ENCODE measurements at regions not wholly inside any gene's neighbourhood (a gene's known extent, or its start where the extent isn't known, plus 50 kb on each side); places are given as distances from the start of the nearest gene placed in this dataset.

- DNase-seq (ENCODE audit: low read depth) = no peak
Measured at GRCh38 chr3:54021071-54021470, 101.3 kb upstream of the CACNA2D3 start.

GRCh38 chr3:54020436-54020835 is 101.9 kb upstream of the CACNA2D3 start:
- DNase-seq (ENCODE audit: low read depth) = no peak

DNA sequence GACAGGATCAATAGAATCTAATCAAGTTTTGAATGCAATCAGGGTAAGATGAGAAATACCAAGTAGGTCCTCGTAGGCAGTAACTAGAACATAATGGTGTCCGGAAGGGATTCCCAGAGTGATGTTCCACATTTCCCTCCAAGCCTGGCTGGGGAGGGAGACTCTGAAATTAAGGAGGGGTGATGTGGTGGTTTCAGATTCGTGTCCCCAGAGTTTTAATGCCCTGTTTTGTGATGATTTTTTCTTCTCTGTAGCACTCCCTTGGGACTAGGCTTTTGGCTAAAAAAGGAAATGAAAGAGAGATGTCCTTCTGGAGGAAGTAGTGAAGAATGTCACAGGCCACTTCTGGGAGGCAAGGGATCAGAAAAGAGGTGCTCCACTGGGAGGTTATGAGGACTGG is 108.3 kb upstream of the CACNA2D3 start:
- DNase-seq (ENCODE audit: low read depth) = no peak

GRCh38 chr3:54008744-54009143 is 113.6 kb upstream of the CACNA2D3 start:
- no peak for DNase-seq (ENCODE audit: low read depth)

- DNase-seq (ENCODE audit: low read depth) = no peak
Measured at GRCh38 chr3:54008099-54008498, 114.3 kb upstream of the CACNA2D3 start.

DNA sequence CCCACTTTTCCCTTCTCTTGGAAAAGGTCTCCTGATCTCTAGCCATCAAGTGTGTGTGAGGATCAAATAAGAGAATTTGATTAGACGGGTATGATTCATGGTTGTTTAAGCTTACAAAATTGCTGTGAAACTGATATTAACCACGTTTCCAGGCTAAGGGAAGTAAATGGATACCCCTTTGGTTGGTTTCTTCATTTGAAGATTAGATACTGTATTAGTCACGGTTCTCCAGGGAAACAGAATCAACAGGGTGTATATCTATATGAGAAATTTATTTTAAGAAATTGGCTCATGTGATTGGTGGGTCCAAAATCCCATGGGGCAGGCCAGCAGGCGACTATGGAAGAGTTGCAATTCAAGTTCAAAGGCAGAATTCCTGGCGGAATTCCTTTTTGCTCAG is 112.7 kb upstream of the SELENOK start:
- DNase-seq (ENCODE audit: low read depth) = no peak

GRCh38 chr3:54003136-54003535 is 111.5 kb upstream of the SELENOK start:
- DNase-seq (ENCODE audit: low read depth) = no peak

DNA sequence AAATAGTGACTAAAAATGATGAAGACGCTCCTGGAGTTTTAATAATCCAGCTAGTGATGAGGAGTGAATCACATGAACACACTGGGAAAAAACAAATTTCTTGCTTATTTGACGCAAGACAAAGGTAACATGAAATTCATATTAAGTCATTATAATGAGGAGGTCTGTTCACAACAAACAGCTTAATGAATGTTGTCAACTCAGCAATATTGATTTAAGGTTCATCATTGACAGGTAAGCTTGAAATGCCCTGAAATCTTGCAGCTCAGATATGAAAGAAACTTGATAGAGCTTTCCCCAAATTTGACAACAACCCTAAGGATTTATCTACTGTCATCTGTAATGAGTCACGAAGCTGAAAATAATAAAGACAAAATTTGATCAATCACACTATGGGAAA is 108.1 kb upstream of the SELENOK start:
- no peak for DNase-seq (ENCODE audit: low read depth)

DNA sequence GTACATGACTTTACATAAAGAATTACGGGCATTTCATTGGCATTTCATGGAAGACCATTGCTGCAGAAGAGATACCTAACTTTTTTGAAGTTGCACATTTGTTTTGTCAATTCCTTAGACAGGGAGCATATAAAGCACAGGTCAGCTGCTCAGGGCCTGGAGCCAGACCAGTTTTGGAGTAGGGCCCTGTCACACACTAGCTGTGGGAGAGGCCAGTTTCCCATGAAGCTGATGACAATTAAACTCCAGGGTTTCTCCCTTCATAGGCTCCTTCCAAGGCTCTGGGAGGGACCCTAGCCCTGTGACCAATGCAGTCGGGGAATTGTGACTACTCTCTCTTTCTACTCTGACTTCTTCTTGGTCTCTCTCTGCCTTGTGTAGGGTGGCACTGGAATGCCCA is 107.3 kb upstream of the SELENOK start:
- no peak for DNase-seq (ENCODE audit: low read depth)

GRCh38 chr3:53997476-53997875 is 105.8 kb upstream of the SELENOK start:
- no peak for DNase-seq (ENCODE audit: low read depth)

DNA sequence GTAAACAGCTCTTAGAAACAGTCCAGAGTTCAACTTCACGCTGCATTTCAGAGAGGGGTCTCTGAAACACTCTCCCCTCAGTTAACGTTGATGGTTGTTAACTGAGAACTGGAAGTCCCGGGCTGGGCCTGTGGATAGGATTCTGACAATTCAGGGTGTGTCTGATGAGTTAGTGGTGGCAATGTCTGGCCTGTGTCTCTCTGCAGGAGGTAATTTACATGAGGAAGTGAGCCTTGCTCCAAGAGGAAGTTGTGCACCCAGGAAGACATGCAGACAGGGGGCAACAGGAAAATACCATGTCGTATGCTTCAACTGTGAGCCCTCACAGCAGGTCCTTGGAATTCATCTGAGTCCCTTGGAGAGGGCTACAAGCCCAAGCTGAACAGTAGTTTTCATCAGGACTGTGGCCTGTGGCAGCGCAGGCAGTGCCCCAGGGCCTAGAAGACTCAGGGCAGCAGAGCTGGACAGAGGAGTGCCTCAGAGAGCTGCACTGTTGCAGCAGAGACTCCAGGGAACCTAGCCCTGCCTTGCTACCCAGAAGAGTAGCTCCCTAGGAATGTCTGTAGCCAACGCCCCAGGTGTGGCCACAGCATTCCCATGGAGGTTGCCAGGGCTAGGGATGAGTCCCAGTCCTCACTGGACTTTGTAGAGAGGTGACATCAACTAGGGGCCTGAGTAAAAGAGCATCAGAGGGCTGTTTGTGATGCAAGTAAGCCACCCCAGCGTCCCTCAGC is 104.6 kb upstream of the SELENOK start:
- no peak for DNase-seq (ENCODE audit: low read depth)

DNA sequence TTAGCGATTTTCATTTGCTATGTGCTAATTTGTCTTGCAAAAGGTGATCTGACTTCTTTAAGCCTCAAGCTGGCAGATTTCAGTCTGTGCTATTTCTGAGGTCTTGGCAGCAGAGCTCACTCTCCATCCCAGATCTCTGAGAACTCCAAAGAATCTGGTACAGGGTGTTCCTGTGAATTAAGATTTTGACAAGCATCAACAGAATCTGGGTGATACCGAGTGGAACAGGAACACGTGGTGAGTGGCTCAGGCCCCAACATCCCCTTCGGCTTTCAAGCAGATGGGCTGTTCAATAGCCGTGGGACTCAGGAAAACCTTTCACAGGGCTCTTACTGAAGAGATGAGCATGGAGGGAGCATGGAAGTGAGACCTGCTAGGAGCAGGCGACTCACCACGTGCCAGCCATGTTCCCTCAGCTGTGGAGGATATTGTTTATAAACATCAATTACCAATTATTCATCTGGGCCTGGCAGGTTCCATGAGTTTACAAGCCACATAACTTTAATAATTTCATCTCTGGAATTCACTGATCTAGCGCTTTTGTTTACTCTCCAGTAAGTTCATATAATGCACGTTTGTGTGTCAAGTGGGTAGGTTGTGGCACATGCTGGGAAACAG is 103.4 kb upstream of the SELENOK start:
- DNase-seq (ENCODE audit: low read depth) = no peak

DNA sequence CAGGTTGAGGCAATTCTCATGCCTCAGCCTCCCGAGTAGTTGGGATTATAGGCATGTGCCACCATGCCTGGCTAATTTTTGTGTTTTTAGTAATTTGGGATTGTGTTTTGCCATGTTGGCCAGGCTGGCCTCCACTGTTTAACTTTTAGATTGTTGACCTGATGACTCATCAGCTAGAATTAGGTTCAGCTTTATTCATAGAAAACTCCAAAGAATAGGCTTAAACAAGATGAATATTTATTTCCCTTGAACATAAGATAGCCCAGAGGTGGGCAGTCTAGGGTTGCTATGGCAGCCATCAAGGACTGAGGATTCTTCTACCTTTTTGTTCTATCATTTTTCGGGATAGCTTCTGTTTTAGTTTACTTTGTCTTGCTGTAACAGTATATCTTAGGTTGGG is 99.6 kb upstream of the SELENOK start:
- no peak for DNase-seq (ENCODE audit: low read depth)

GRCh38 chr3:53989946-53990345 is 98.3 kb upstream of the SELENOK start:
- DNase-seq (ENCODE audit: low read depth) = peak; percentile 29

- DNase-seq (ENCODE audit: low read depth) = peak; percentile 32
Measured at GRCh38 chr3:53989451-53989850, 97.8 kb upstream of the SELENOK start.

GRCh38 chr3:53978386-53978785 is 86.7 kb upstream of the SELENOK start:
- no peak for DNase-seq (ENCODE audit: low read depth)

- no peak for DNase-seq (ENCODE audit: low read depth)
Measured at GRCh38 chr3:53975382-53975781, 83.7 kb upstream of the SELENOK start.

GRCh38 chr3:53974324-53974723 is 82.7 kb upstream of the SELENOK start:
- no peak for DNase-seq (ENCODE audit: low read depth)

GRCh38 chr3:53973905-53974304 is 82.2 kb upstream of the SELENOK start:
- no peak for DNase-seq (ENCODE audit: low read depth)

GRCh38 chr3:53970661-53971060 is 79.0 kb upstream of the SELENOK start:
- no peak for DNase-seq (ENCODE audit: low read depth)

GRCh38 chr3:53969086-53969485 is 77.4 kb upstream of the SELENOK start:
- DNase-seq (ENCODE audit: low read depth) = no peak

- no peak for DNase-seq (ENCODE audit: low read depth)
Measured at GRCh38 chr3:53965291-53965690, 73.6 kb upstream of the SELENOK start.

- no peak for DNase-seq (ENCODE audit: low read depth)
Measured at GRCh38 chr3:53957831-53958230, 66.2 kb upstream of the SELENOK start.

DNA sequence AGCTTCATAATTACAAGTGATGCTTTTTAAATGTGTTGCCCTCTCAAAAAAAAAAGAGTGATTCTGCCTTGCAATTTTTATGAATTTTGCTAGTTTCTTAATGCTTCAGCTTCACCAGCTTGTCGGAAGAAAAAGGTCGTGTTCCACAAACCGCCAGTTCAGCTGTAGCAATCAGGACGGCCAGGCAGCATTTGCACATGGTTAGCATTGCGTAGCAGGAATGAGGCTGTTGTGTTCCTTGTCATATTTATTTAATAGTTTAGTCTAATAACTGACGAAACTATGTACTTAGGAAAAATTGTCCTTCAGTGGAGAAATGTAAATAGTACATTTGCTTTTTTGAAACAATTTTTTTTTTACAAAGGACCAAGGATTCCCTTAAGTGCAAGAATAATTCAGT is 64.9 kb upstream of the SELENOK start:
- DNase-seq (ENCODE audit: low read depth) = no peak

All from forelimb muscle (tissue), 1 donor.